ENCODE measurements at regions not wholly inside any gene's neighbourhood (a gene's known extent, or its start where the extent isn't known, plus 50 kb on each side); places are given as distances from the start of the nearest gene placed in this dataset.

DNA sequence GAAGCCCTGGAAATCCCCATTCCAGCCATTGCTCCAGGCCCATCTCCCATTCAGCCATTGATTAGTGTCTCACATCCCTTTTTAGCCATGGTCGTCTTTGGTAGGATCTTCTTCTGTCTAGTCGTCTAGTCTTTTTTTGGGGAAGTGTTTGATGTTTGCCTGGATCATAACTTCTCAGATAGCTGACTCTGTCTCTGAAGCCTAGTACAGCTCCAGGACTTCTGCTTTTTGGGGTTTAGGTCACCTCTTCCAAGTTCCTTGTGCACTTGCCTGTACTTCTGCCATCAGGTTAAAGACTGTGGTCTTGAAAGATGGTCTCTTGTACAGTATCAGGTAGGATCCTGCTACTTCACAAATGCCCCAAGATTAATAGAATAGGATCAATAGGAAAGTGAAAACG lies 553.5 kb downstream of the PKHD1 start:
- no peaks in the 10 kb centered on the region for H3K4me1 ChIP-seq
- TF ChIP-seq CTCF (IDR thresholded peaks at IDR 0.05): no peak
- H3K9me3 ChIP-seq (ENCODE audit: control insufficient read depth, low read length): no peaks in the 10 kb centered on the region
- H3K79me2 ChIP-seq: no peaks in the 10 kb centered on the region
- H3K4me2 ChIP-seq (ENCODE audit: low read length): no peak overlapping the region
- H3K27me3 ChIP-seq (ENCODE audit: control insufficient read depth, insufficient read depth, low read length): no peaks in the 10 kb centered on the region
- H2AFZ ChIP-seq: no peak overlapping the region
- no peak overlapping the region for H3K9ac ChIP-seq
- no peak overlapping the region for H3K4me3 ChIP-seq (ENCODE audit: low read depth, low read length)
- no peaks in the 10 kb centered on the region for H3K36me3 ChIP-seq (ENCODE audit: control insufficient read depth, insufficient read depth, low read length)
- no peak overlapping the region for H3K27ac ChIP-seq

GRCh38 chr6:51535327-51535726 lies 552.1 kb downstream of the PKHD1 start:
- Histone ChIP-seq H3K4me1 (no peaks in the 10 kb centered on the region), H3K36me3 (ENCODE audit: control insufficient read depth, insufficient read depth, low read length) (no peaks in the 10 kb centered on the region), H3K9ac (no peak overlapping the region), H3K4me2 (ENCODE audit: low read length) (no peak overlapping the region), H3K27me3 (ENCODE audit: control insufficient read depth, insufficient read depth, low read length) (no peaks in the 10 kb centered on the region), H3K79me2 (no peaks in the 10 kb centered on the region), H3K9me3 (ENCODE audit: control insufficient read depth, low read length) (no peaks in the 10 kb centered on the region), H3K4me3 (ENCODE audit: low read depth, low read length) (no peak overlapping the region), H2AFZ (no peak overlapping the region), H3K27ac (no peak overlapping the region)
- no peak for TF ChIP-seq CTCF (IDR thresholded peaks at IDR 0.05)

DNA sequence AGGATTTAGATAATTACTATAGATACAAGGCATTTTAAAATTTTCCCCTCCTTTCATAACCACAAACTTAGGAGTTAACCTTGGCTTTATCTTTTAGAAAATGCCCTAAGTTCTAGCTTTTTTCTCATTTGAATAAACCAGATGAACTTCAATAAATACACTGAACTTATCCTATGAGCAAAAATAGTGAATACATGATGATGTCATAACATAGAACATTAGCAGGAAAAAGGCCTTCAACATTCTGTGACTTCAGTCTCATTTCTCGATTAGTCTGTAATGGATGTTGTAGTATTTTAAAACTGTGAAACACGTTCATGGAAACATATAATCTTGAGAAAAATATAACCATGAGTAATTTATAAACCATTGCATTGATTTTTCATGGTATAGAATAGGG lies 550.7 kb downstream of the PKHD1 start:
- no peaks in the 10 kb centered on the region for H3K36me3 ChIP-seq (ENCODE audit: control insufficient read depth, insufficient read depth, low read length)
- H3K9ac ChIP-seq: no peak overlapping the region
- no peak overlapping the region for H3K27ac ChIP-seq
- no peaks in the 10 kb centered on the region for H3K9me3 ChIP-seq (ENCODE audit: control insufficient read depth, low read length)
- H3K4me2 ChIP-seq (ENCODE audit: low read length): no peak overlapping the region
- H3K4me1 ChIP-seq: no peaks in the 10 kb centered on the region
- no peak for TF ChIP-seq CTCF (IDR thresholded peaks at IDR 0.05)
- no peaks in the 10 kb centered on the region for H3K27me3 ChIP-seq (ENCODE audit: control insufficient read depth, insufficient read depth, low read length)
- no peaks in the 10 kb centered on the region for H3K79me2 ChIP-seq
- H2AFZ ChIP-seq: no peak overlapping the region
- no peak overlapping the region for H3K4me3 ChIP-seq (ENCODE audit: low read depth, low read length)

DNA sequence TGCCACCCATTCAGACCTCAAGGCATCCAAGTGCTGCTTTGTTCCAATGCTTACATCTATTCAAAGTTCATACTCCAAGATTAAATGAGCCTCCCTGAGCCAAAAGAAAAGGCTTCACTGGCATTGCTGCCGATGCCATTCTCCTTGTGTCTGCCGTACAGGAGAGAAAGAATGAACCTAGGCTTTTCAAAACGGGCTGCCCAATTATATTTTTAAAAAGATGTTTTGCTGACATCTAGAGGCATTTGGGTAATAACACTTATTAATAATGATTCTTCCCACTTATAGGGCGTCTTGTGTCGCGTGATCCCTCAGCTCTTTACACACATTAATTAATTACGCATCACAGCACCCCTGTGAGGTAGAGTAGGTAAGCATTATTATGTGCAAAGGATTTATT lies 545.6 kb downstream of the PKHD1 start:
- H3K9me3 ChIP-seq (ENCODE audit: control insufficient read depth, low read length): no peaks in the 10 kb centered on the region
- H3K4me3 ChIP-seq (ENCODE audit: low read depth, low read length): no peak overlapping the region
- no peak for TF ChIP-seq CTCF (IDR thresholded peaks at IDR 0.05)

GRCh38 chr6:51542475-51542874 lies 544.9 kb downstream of the PKHD1 start:
- no peaks in the 10 kb centered on the region for H3K36me3 ChIP-seq (ENCODE audit: control insufficient read depth, insufficient read depth, low read length)
- H3K27ac ChIP-seq: no peak overlapping the region
- H2AFZ ChIP-seq: no peak overlapping the region
- no peak overlapping the region for H3K4me2 ChIP-seq (ENCODE audit: low read length)
- H3K79me2 ChIP-seq: no peaks in the 10 kb centered on the region
- H3K9me3 ChIP-seq (ENCODE audit: control insufficient read depth, low read length): no peaks in the 10 kb centered on the region
- no peak overlapping the region for H3K9ac ChIP-seq
- no peak overlapping the region for H3K4me3 ChIP-seq (ENCODE audit: low read depth, low read length)
- TF ChIP-seq CTCF (IDR thresholded peaks at IDR 0.05): no peak
- no peaks in the 10 kb centered on the region for H3K4me1 ChIP-seq
- no peaks in the 10 kb centered on the region for H3K27me3 ChIP-seq (ENCODE audit: control insufficient read depth, insufficient read depth, low read length)

More for the DNA sequence above, 545.6 kb downstream of the PKHD1 start:
- Histone ChIP-seq H3K4me2 (ENCODE audit: low read length) (no peak overlapping the region), H3K27ac (no peak overlapping the region), H2AFZ (no peak overlapping the region), H3K4me1 (no peaks in the 10 kb centered on the region), H3K9ac (no peak overlapping the region), H3K79me2 (no peaks in the 10 kb centered on the region), H3K36me3 (ENCODE audit: control insufficient read depth, insufficient read depth, low read length) (no peaks in the 10 kb centered on the region), H3K27me3 (ENCODE audit: control insufficient read depth, insufficient read depth, low read length) (no peaks in the 10 kb centered on the region)

Measured in parathyroid adenoma (tissue), 2 donors.